HG02571 (cell line): ENCODE measurements at regions not wholly inside any gene's neighbourhood (a gene's known extent, or its start where the extent isn't known, plus 50 kb on each side); places are given as distances from the start of the nearest gene placed in this dataset.

Experiments used
- ATAC-seq: cut with Tn5 transposase; IDR thresholded peaks from one replicate; pipeline ENCODE4 v1.9.1; 2021; ENCODE audit warnings: mild to moderate bottlenecking, moderate library complexity; ENCODE audit not compliant: unreplicated experiment

GRCh38 chr2:235383272-235383843 lies 110.5 kb upstream of the AGAP1 start:
- no peak for ATAC-seq

- no peak for ATAC-seq
Observed at GRCh38 chr2:235384624-235385023, 109.2 kb upstream of the AGAP1 start.

GRCh38 chr2:235389626-235390025 lies 104.2 kb upstream of the AGAP1 start:
- ATAC-seq: no peak

GRCh38 chr2:235390108-235390815 lies 103.6 kb upstream of the AGAP1 start:
- no peak for ATAC-seq

- no peak for ATAC-seq
Observed at GRCh38 chr2:235390816-235391194, 103.0 kb upstream of the AGAP1 start.

- no peak for ATAC-seq
Observed at GRCh38 chr2:235391921-235392615, 101.8 kb upstream of the AGAP1 start.

GRCh38 chr2:235394278-235394828 lies 99.5 kb upstream of the AGAP1 start:
- ATAC-seq: no peak

GRCh38 chr2:235396071-235396846 lies 97.6 kb upstream of the AGAP1 start:
- no peak for ATAC-seq

GRCh38 chr2:235398321-235398720 lies 95.5 kb upstream of the AGAP1 start:
- no peak for ATAC-seq

GRCh38 chr2:235399895-235400294 lies 93.9 kb upstream of the AGAP1 start:
- no peak for ATAC-seq

- ATAC-seq: no peak
Observed at GRCh38 chr2:235402422-235402821, 91.4 kb upstream of the AGAP1 start.

GRCh38 chr2:235405612-235406361 lies 88.1 kb upstream of the AGAP1 start:
- no peak for ATAC-seq

- ATAC-seq: no peak
Observed at GRCh38 chr2:235406430-235406829, 87.4 kb upstream of the AGAP1 start.

- no peak for ATAC-seq
Observed at GRCh38 chr2:235411905-235412485, 81.8 kb upstream of the AGAP1 start.

- no peak for ATAC-seq
Observed at GRCh38 chr2:235413064-235413463, 80.8 kb upstream of the AGAP1 start.

- ATAC-seq: no peak
Observed at GRCh38 chr2:235414422-235414821, 79.4 kb upstream of the AGAP1 start.

GRCh38 chr2:235416858-235417499 lies 76.9 kb upstream of the AGAP1 start:
- ATAC-seq: no peak

GRCh38 chr2:235418918-235419317 lies 74.9 kb upstream of the AGAP1 start:
- no peak for ATAC-seq

GRCh38 chr2:235419996-235420395 lies 73.8 kb upstream of the AGAP1 start:
- ATAC-seq: no peak

- no peak for ATAC-seq
Observed at GRCh38 chr2:235421618-235422017, 72.2 kb upstream of the AGAP1 start.
